Ishikawa (cell line): ENCODE measurements at regions not wholly inside any gene's neighbourhood (a gene's known extent, or its start where the extent isn't known, plus 50 kb on each side); places are given as distances from the start of the nearest gene placed in this dataset.

ENCODE experiments used
- EP300 ChIP-seq: IDR thresholded peaks from 2 replicates; pipeline ENCODE4 v1.6.1; 2012; ENCODE audit warnings: borderline replicate concordance
- FOXM1 ChIP-seq: IDR thresholded peaks from 2 replicates; pipeline ENCODE4 v1.6.1; 2012; ENCODE audit warnings: low read depth, borderline replicate concordance
- NFIC ChIP-seq: IDR thresholded peaks from 2 replicates; pipeline ENCODE4 v1.6.1; 2012
- RAD21 ChIP-seq: IDR thresholded peaks from 2 replicates; pipeline ENCODE4 v1.6.1; 2012; ENCODE audit warnings: low read depth
- TAF1 ChIP-seq: IDR thresholded peaks from 2 replicates; pipeline ENCODE4 v1.6.1; 2012; ENCODE audit warnings: low read depth, mild to moderate bottlenecking

GRCh38 chr4:180281724-180282123 lies 1961.5 kb upstream of the TENM3 start:
- TF ChIP-seq RAD21 (no peak), NFIC (no peak), FOXM1 (no peak), TAF1 (no peak), EP300 (no peak)
